HL-60 (cell line): ENCODE measurements at regions not wholly inside any gene's neighbourhood (a gene's known extent, or its start where the extent isn't known, plus 50 kb on each side); places are given as distances from the start of the nearest gene placed in this dataset.

Experiments
- DNase-seq, 2 experiments: peaks; one replicate each; pipeline ENCODE4 v3.0.0-alpha.2; 2010 to 2020; ENCODE audit warnings: low read depth in 1 of 2, low spot score in 1 of 2
- H3K27ac ChIP-seq: fragments of 250-450 bp; sonication (Bioruptor Pico); replicated peaks from 2 replicates; pipeline ENCODE4 v1.5.1; 2020; ENCODE audit warnings: mild to moderate bottlenecking, moderate library complexity
- H3K27me3 ChIP-seq: fragments of 250-450 bp; sonication (Bioruptor Pico); 2 replicates; pipeline ENCODE4 v1.5.1; 2021; ENCODE audit warnings: mild to moderate bottlenecking, moderate library complexity; ENCODE audit not compliant: insufficient read depth, poor library complexity, severe bottlenecking
- H3K4me3 ChIP-seq: replicated peaks from 2 replicates; pipeline ENCODE4 v1.5.1; 2011; ENCODE audit warnings: mild to moderate bottlenecking, control low read depth, low read length; ENCODE audit not compliant: insufficient read depth
- GABPA ChIP-seq: IDR thresholded peaks from 2 replicates; pipeline ENCODE4 v1.6.1; 2012; ENCODE audit warnings: low read depth
- POLR2AphosphoS5 ChIP-seq: IDR thresholded peaks from 2 replicates; pipeline ENCODE4 v1.6.1; 2012; ENCODE audit warnings: low read depth
- REST ChIP-seq: IDR thresholded peaks from 2 replicates; pipeline ENCODE4 v1.6.1; 2012; ENCODE audit warnings: low read depth; ENCODE audit not compliant: insufficient replicate concordance
- SPI1 ChIP-seq: IDR thresholded peaks from 2 replicates; pipeline ENCODE4 v1.6.1; 2012; ENCODE audit warnings: low read depth, mild to moderate bottlenecking, borderline replicate concordance
- TF ChIP-seq, protein P1 (sequence below): IDR thresholded peaks from one replicate; pipeline ENCODE4 v1.5.1; 2011; ENCODE audit warnings: low read length, control low read depth, inconsistent platforms; ENCODE audit not compliant: insufficient read depth

GRCh38 chr12:83659321-83659720, 972.6 kb downstream of the TMTC2 start:
- H3K27ac ChIP-seq, result no peak overlapping the region

GRCh38 chr12:83656004-83656403, 969.3 kb downstream of the TMTC2 start:
- TF ChIP-seq SPI1 (no peak), POLR2AphosphoS5 (no peak), GABPA (no peak), REST (no peak)
- TF ChIP-seq, protein P1, sequence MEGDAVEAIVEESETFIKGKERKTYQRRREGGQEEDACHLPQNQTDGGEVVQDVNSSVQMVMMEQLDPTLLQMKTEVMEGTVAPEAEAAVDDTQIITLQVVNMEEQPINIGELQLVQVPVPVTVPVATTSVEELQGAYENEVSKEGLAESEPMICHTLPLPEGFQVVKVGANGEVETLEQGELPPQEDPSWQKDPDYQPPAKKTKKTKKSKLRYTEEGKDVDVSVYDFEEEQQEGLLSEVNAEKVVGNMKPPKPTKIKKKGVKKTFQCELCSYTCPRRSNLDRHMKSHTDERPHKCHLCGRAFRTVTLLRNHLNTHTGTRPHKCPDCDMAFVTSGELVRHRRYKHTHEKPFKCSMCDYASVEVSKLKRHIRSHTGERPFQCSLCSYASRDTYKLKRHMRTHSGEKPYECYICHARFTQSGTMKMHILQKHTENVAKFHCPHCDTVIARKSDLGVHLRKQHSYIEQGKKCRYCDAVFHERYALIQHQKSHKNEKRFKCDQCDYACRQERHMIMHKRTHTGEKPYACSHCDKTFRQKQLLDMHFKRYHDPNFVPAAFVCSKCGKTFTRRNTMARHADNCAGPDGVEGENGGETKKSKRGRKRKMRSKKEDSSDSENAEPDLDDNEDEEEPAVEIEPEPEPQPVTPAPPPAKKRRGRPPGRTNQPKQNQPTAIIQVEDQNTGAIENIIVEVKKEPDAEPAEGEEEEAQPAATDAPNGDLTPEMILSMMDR, result no peak
- Histone ChIP-seq H3K27ac (no peak overlapping the region), H3K4me3 (no peak overlapping the region), H3K27me3 (no peaks in the 10 kb centered on the region)
- DNase-seq, result no peak

More at GRCh38 chr12:83659321-83659720, 972.6 kb downstream of the TMTC2 start:
- H3K4me3 ChIP-seq, result no peak overlapping the region
- no peak for TF ChIP-seq REST
- TF ChIP-seq, protein P1, result no peak
- no peak for TF ChIP-seq POLR2AphosphoS5
- no peak for TF ChIP-seq GABPA
- no peak for TF ChIP-seq SPI1
- no peak for DNase-seq
- no peaks in the 10 kb centered on the region for H3K27me3 ChIP-seq

GRCh38 chr12:83642205-83642604, 955.5 kb downstream of the TMTC2 start:
- Histone ChIP-seq H3K27me3 (no peaks in the 10 kb centered on the region), H3K4me3 (no peak overlapping the region), H3K27ac (no peak overlapping the region)
- TF ChIP-seq, protein P1, result no peak
- TF ChIP-seq POLR2AphosphoS5 (no peak), SPI1 (no peak), REST (no peak), GABPA (no peak)
- DNase-seq, result no peak
